Panc1 (cell line): ENCODE measurements at regions not wholly inside any gene's neighbourhood (a gene's known extent, or its start where the extent isn't known, plus 50 kb on each side); places are given as distances from the start of the nearest gene placed in this dataset.

ENCODE experiments used
- ATAC-seq: fragments of 200-7000 bp; cut with Tn5 transposase; 2 replicates; pipeline ENCODE4 v1.9.1; 2020; ENCODE audit warnings: mild to moderate bottlenecking, moderate library complexity
- BruUV-seq: library from RNA; stranded (reverse); fragments of 400-500 nt; replicated peaks from 2 replicates; lab custom pipeline; 2021; lab: Mats Ljungman, UMichigan
- CTCF ChIA-PET: fragments of 300-600 bp; sonication (Branson Sonifier 250); formaldehyde crosslinking; loops from one replicate; lab custom pipeline; 2022; ENCODE audit warnings: antibody characterized with exemption; lab: Charles Lee
- POLR2A ChIA-PET: fragments of 300-600 bp; sonication (Branson Sonifier 250); formaldehyde crosslinking; loops from one replicate; lab custom pipeline; 2022; ENCODE audit warnings: antibody characterized with exemption; lab: Charles Lee
- DNase-seq: peaks from one replicate; pipeline ENCODE4 v3.0.0-alpha.2; 2010; ENCODE audit warnings: low read depth, low spot score
- H3K27ac ChIP-seq: 2 replicates; pipeline ENCODE4 v1.5.1; 2011; ENCODE audit warnings: mild to moderate bottlenecking, low read length, inconsistent platforms
- H3K27me3 ChIP-seq: fragments of 200-500 bp; sonication (Bioruptor generic); 2 replicates; pipeline ENCODE4 v1.6.0; 2014; ENCODE audit warnings: low read length, inconsistent platforms; ENCODE audit not compliant: control insufficient read depth, insufficient read depth
- H3K36me3 ChIP-seq: fragments of 200-500 bp; sonication (Bioruptor generic); 2 replicates; pipeline ENCODE4 v1.5.1; 2014; ENCODE audit warnings: inconsistent platforms, mild to moderate bottlenecking, low read length, moderate library complexity; ENCODE audit not compliant: control insufficient read depth, insufficient read depth
- H3K4me1 ChIP-seq: 2 replicates; pipeline ENCODE4 v1.5.1; 2011; ENCODE audit warnings: inconsistent platforms, mild to moderate bottlenecking, low read length, moderate library complexity; ENCODE audit not compliant: control insufficient read depth, insufficient read depth
- H3K4me3 ChIP-seq, 2 experiments: 2 replicates each; pipeline ENCODE4 v1.5.1; 2011 to 2012; ENCODE audit warnings: low read depth in 2 of 2, low read length in 2 of 2, mild to moderate bottlenecking in 2 of 2, inconsistent platforms in 1 of 2, moderate library complexity in 1 of 2
- H3K9me3 ChIP-seq: fragments of 200-500 bp; sonication (Bioruptor generic); 2 replicates; pipeline ENCODE4 v1.5.1; 2014; ENCODE audit warnings: low read depth, mild to moderate bottlenecking, inconsistent platforms, low read length, moderate library complexity; ENCODE audit not compliant: control insufficient read depth, insufficient read depth
- POLR2AphosphoS5 ChIP-seq: IDR thresholded peaks from 2 replicates; pipeline ENCODE4 v1.6.1; 2012; ENCODE audit warnings: mild to moderate bottlenecking, low read depth, low read length, moderate library complexity
- SIN3A ChIP-seq: IDR thresholded peaks from 2 replicates; pipeline ENCODE4 v1.6.1; 2012; ENCODE audit warnings: low read depth, mild to moderate bottlenecking, low read length, moderate library complexity, borderline replicate concordance; ENCODE audit not compliant: insufficient read depth
- TCF7L2 ChIP-seq: IDR thresholded peaks from 2 replicates; pipeline ENCODE4 v1.6.1; 2011; ENCODE audit warnings: mild to moderate bottlenecking, low read depth, low read length, inconsistent platforms
- in situ Hi-C: cut with HindIII; loops from 2 replicates; pipeline ENCODE4 v1.10.0; 2016; ENCODE audit warnings: low sequenced_read_pairs, low pct_unique_long_range_greater_than_20kb
- intact Hi-C: fragments of 100-400 bp; cut with micrococcal nuclease; formaldehyde crosslinking; loops from one replicate; pipeline ENCODE4 v1.10.0; 2022; ENCODE audit not compliant: unreplicated experiment
- TF ChIP-seq, protein P1 (sequence below): fragments of 450-650 bp; IDR thresholded peaks from 2 replicates; pipeline ENCODE4 v1.5.1; 2017; ENCODE audit warnings: mild to moderate bottlenecking
- TF ChIP-seq, protein P2 (sequence below), 2 experiments: IDR thresholded peaks; 2 replicates each; pipeline ENCODE4 v1.6.1; 2011 to 2012; ENCODE audit warnings: low read depth in 2 of 2, control low read depth in 1 of 2, low read length in 1 of 2, mild to moderate bottlenecking in 1 of 2, moderate library complexity in 1 of 2; ENCODE audit not compliant: insufficient read depth in 1 of 2

DNA sequence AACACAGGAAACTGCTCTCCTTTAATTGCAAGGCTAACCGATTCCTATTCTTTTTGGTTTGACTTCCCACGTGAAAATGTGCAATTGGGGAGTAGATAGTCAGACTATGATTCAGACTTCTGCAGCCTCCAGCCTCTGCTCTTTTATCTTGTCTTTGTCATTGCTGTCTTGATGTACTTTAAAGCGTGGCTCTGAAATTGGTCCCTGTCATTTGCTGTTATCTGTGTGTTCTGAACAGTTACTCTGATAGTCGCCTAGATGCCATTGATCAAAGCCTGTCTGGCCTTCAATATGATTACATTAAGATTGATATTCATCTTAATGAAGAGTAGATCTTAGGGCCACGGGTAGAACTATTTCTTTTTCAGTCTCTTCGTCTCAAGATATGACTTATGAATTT, 799.2 kb downstream of the REEP3 start:
- POLR2A ChIA-PET: no interaction called here
- Histone ChIP-seq H3K9me3 (0 out of 2 replicates have a peak, but pooled peaks cover 4% of the 10 kb centered on the region), H3K27ac (no peak overlapping the region), H3K36me3 (no peaks in the 10 kb centered on the region), H3K4me3 (no peak overlapping the region), H3K4me1 (no peaks in the 10 kb centered on the region), H3K27me3 (no peaks in the 10 kb centered on the region)
- DNase-seq: no peak
- no peak for ATAC-seq
- no TSS peak for BruUV-seq
- in situ Hi-C loops (no loop called here), intact Hi-C loops (no loop called here)
- TF ChIP-seq TCF7L2: no peak
- no peak for TF ChIP-seq SIN3A
- TF ChIP-seq, protein P1, sequence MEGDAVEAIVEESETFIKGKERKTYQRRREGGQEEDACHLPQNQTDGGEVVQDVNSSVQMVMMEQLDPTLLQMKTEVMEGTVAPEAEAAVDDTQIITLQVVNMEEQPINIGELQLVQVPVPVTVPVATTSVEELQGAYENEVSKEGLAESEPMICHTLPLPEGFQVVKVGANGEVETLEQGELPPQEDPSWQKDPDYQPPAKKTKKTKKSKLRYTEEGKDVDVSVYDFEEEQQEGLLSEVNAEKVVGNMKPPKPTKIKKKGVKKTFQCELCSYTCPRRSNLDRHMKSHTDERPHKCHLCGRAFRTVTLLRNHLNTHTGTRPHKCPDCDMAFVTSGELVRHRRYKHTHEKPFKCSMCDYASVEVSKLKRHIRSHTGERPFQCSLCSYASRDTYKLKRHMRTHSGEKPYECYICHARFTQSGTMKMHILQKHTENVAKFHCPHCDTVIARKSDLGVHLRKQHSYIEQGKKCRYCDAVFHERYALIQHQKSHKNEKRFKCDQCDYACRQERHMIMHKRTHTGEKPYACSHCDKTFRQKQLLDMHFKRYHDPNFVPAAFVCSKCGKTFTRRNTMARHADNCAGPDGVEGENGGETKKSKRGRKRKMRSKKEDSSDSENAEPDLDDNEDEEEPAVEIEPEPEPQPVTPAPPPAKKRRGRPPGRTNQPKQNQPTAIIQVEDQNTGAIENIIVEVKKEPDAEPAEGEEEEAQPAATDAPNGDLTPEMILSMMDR: no peak
- no peak for TF ChIP-seq POLR2AphosphoS5
- TF ChIP-seq, protein P2, sequence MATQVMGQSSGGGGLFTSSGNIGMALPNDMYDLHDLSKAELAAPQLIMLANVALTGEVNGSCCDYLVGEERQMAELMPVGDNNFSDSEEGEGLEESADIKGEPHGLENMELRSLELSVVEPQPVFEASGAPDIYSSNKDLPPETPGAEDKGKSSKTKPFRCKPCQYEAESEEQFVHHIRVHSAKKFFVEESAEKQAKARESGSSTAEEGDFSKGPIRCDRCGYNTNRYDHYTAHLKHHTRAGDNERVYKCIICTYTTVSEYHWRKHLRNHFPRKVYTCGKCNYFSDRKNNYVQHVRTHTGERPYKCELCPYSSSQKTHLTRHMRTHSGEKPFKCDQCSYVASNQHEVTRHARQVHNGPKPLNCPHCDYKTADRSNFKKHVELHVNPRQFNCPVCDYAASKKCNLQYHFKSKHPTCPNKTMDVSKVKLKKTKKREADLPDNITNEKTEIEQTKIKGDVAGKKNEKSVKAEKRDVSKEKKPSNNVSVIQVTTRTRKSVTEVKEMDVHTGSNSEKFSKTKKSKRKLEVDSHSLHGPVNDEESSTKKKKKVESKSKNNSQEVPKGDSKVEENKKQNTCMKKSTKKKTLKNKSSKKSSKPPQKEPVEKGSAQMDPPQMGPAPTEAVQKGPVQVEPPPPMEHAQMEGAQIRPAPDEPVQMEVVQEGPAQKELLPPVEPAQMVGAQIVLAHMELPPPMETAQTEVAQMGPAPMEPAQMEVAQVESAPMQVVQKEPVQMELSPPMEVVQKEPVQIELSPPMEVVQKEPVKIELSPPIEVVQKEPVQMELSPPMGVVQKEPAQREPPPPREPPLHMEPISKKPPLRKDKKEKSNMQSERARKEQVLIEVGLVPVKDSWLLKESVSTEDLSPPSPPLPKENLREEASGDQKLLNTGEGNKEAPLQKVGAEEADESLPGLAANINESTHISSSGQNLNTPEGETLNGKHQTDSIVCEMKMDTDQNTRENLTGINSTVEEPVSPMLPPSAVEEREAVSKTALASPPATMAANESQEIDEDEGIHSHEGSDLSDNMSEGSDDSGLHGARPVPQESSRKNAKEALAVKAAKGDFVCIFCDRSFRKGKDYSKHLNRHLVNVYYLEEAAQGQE (IDR thresholded peaks at IDR 0.05; ENCODE audit: insufficient read depth in 1 of 2, low read depth in 2 of 2, low read length in 1 of 2): no peak
- CTCF ChIA-PET: no interaction called here

DNA sequence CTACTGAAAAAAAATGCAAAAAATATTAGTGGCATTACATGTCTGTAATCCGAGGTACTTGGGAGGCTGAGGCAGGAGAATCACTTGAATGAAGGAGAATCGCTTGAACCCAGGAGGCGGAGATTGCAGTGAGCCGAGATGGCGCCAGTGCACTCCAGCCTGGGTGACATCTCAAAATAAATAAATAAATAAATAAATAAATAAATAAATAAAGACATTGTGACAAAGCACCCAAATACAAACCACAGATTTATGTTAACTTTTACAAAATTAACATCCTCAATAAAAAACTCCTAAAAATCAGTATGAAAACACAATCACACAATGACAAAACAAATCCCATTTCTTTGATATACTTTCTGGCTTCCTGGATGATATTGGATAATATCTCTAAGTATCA, 808.3 kb downstream of the REEP3 start:
- ATAC-seq (no peak), DNase-seq (no peak)
- ChIA-PET POLR2A (no interaction called here), CTCF (no interaction called here)
- no peaks in the 10 kb centered on the region for H3K4me1 ChIP-seq
- no peaks in the 10 kb centered on the region for H3K27me3 ChIP-seq
- no peaks in the 10 kb centered on the region for H3K36me3 ChIP-seq
- no peak overlapping the region for H3K27ac ChIP-seq
- no peak overlapping the region for H3K4me3 ChIP-seq
- peaks cover 21% of the 10 kb centered on the region for H3K9me3 ChIP-seq
- intact Hi-C loops (no loop called here), in situ Hi-C loops (no loop called here)
- BruUV-seq: no TSS peak
- TF ChIP-seq TCF7L2 (no peak), POLR2AphosphoS5 (no peak), SIN3A (no peak)
- TF ChIP-seq, protein P2 (IDR thresholded peaks at IDR 0.05; ENCODE audit: insufficient read depth in 1 of 2, low read depth in 2 of 2, low read length in 1 of 2): no peak
- TF ChIP-seq, protein P1: no peak
